GM18517 (cell line): ENCODE measurements at regions not wholly inside any gene's neighbourhood (a gene's known extent, or its start where the extent isn't known, plus 50 kb on each side); places are given as distances from the start of the nearest gene placed in this dataset.
A peak's percentile ranks its signal among the peaks of the same experiment; 100 is the strongest.
"Not testable (repeated sequence)": the region's sequence is repeated elsewhere in the genome, so short reads cannot be mapped to it uniquely, and the experiment has no call there.

ENCODE experiments used
- ATAC-seq: cut with Tn5 transposase; IDR thresholded peaks from one replicate; pipeline ENCODE4 v1.9.1; 2021; ENCODE audit warnings: mild to moderate bottlenecking, moderate library complexity; ENCODE audit not compliant: unreplicated experiment

- no peak for ATAC-seq
Measured at GRCh38 chr5:60546207-60546606, 153.8 kb downstream of the DEPDC1B start.

GRCh38 chr5:60545551-60545950, 154.4 kb downstream of the DEPDC1B start:
- ATAC-seq, result no peak

- no peak for ATAC-seq
Measured at GRCh38 chr5:60544142-60544541, 155.8 kb downstream of the DEPDC1B start.

GRCh38 chr5:60541980-60542379, 158.0 kb downstream of the DEPDC1B start:
- peak; percentile 5 for ATAC-seq

- ATAC-seq, result peak; percentile 92
Measured at GRCh38 chr5:60540856-60541805, 158.8 kb downstream of the DEPDC1B start.

- ATAC-seq, result no peak
Measured at GRCh38 chr5:60538955-60539866, 160.8 kb downstream of the DEPDC1B start.

- no peak for ATAC-seq
Measured at GRCh38 chr5:60538426-60538825, 161.5 kb downstream of the DEPDC1B start.

GRCh38 chr5:60535951-60536350, 164.0 kb downstream of the DEPDC1B start:
- ATAC-seq, result no peak

GRCh38 chr5:60535198-60535597, 164.8 kb downstream of the DEPDC1B start:
- ATAC-seq, result no peak

- no peak for ATAC-seq
Measured at GRCh38 chr5:60533789-60534188, 166.2 kb downstream of the DEPDC1B start.

- ATAC-seq, result not testable (repeated sequence)
Measured at GRCh38 chr5:60532796-60533195, 167.2 kb downstream of the DEPDC1B start.

GRCh38 chr5:60530144-60530848, 169.7 kb downstream of the DEPDC1B start:
- not testable (repeated sequence) for ATAC-seq

GRCh38 chr5:60529001-60529400, 171.0 kb downstream of the DEPDC1B start:
- no peak for ATAC-seq

- ATAC-seq, result no peak
Measured at GRCh38 chr5:60527072-60527471, 172.9 kb downstream of the DEPDC1B start.

- no peak for ATAC-seq
Measured at GRCh38 chr5:60526336-60526875, 173.6 kb downstream of the DEPDC1B start.

- peak; percentile 88 for ATAC-seq
Measured at GRCh38 chr5:60522292-60522905, 177.6 kb downstream of the DEPDC1B start.

- ATAC-seq, result peak; percentile 63
Measured at GRCh38 chr5:60521376-60522291, 178.3 kb downstream of the DEPDC1B start.

GRCh38 chr5:60520451-60521227, 179.3 kb downstream of the DEPDC1B start:
- no peak for ATAC-seq
